Chondrocyte (in vitro differentiated cells): ENCODE measurements at regions not wholly inside any gene's neighbourhood (a gene's known extent, or its start where the extent isn't known, plus 50 kb on each side); places are given as distances from the start of the nearest gene placed in this dataset.

Experiments
- DNase-seq: peaks from one replicate; pipeline ENCODE4 v3.0.0; 2021; ENCODE audit warnings: mixed read lengths, low spot score
- H3K27ac Mint-ChIP-seq: one replicate; pipeline ENCODE4 v1.8.0; 2021; ENCODE audit warnings: mild to moderate bottlenecking, moderate library complexity, mixed read lengths; ENCODE audit not compliant: unreplicated experiment
- H3K27me3 Mint-ChIP-seq: 2 replicates; pipeline ENCODE4 v1.8.0; 2021; ENCODE audit warnings: low read depth, mixed read lengths
- H3K36me3 Mint-ChIP-seq: 2 replicates; pipeline ENCODE4 v1.8.0; 2021; ENCODE audit warnings: low read depth, mixed read lengths
- H3K4me1 Mint-ChIP-seq: 2 replicates; pipeline ENCODE4 v1.8.0; 2021; ENCODE audit warnings: low read depth, mild to moderate bottlenecking, mixed read lengths
- H3K4me3 Mint-ChIP-seq: one replicate; pipeline ENCODE4 v1.8.0; 2021; ENCODE audit warnings: mild to moderate bottlenecking, moderate library complexity, mixed read lengths; ENCODE audit not compliant: unreplicated experiment
- H3K9me3 Mint-ChIP-seq: 2 replicates; pipeline ENCODE4 v1.8.0; 2021; ENCODE audit warnings: low read depth, mixed read lengths
- TF ChIP-seq, protein P1 (sequence below): fragments of 200-600 bp; sonication (generic); IDR thresholded peaks from 2 replicates; pipeline ENCODE4 v1.5.0; 2021; ENCODE audit warnings: antibody characterized with exemption, mild to moderate bottlenecking, moderate library complexity

DNA sequence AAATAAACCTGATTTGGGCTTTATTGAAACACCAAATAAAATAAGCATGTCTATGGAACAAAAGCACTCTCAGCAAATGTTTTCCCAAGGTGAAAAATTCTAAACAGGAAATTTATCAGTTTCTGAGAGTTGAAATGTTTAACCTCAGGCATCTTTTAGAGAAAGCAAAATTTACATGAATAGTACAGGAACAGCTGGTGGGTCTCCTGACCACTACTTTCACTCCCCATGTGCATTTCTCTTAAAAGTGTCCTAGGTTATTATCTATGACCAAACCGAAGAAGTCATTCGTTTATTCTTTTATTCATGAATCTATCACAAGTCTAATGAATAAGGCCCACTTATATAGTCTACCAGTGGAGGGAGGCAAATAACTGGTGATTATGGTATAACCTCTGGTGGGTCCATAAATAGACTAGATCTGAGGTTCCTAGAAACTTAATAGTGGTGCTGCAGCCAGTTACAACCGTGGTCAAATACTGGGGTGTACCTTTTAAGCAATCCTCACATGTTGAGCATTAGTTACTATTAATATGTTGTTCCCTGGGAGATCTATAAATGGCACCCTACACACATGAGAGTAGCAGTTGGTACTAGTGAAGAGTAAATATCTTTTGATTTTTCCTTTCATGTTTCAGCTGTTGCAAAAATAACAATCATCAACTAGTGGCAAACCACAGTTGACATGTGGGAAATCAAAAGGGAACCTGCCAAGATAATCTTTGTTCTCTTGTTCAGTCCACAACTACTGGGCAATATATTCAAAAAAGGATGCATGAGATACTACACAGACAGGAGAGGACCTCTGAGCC lies 169.3 kb upstream of the STAC start:
- no peak for DNase-seq
- Mint-ChIP-seq H3K4me1 (no peaks in the 10 kb centered on the region), H3K36me3 (no peaks in the 10 kb centered on the region), H3K27me3 (peaks cover 15% of the 10 kb centered on the region), H3K27ac (no peak overlapping the region), H3K9me3 (no peaks in the 10 kb centered on the region), H3K4me3 (no peak overlapping the region)
- TF ChIP-seq, protein P1, sequence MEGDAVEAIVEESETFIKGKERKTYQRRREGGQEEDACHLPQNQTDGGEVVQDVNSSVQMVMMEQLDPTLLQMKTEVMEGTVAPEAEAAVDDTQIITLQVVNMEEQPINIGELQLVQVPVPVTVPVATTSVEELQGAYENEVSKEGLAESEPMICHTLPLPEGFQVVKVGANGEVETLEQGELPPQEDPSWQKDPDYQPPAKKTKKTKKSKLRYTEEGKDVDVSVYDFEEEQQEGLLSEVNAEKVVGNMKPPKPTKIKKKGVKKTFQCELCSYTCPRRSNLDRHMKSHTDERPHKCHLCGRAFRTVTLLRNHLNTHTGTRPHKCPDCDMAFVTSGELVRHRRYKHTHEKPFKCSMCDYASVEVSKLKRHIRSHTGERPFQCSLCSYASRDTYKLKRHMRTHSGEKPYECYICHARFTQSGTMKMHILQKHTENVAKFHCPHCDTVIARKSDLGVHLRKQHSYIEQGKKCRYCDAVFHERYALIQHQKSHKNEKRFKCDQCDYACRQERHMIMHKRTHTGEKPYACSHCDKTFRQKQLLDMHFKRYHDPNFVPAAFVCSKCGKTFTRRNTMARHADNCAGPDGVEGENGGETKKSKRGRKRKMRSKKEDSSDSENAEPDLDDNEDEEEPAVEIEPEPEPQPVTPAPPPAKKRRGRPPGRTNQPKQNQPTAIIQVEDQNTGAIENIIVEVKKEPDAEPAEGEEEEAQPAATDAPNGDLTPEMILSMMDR: no peak

DNA sequence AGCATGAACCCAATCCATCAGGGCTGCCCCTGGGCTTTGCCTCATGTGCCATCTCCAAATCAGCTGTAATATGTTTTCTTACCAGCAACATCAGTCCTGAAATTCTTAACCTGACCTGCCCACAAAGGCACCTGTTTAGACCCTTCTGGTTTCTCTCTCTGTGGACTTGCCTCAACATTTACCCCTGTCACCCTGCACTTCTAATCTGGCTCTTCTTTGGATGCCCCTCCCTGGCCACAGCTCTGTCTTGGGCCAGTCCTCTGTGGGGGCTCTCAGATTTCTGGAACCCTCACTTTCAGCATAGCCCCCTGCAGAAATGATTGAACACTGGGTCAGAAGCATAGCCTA lies 168.7 kb upstream of the STAC start:
- H3K4me1 Mint-ChIP-seq: no peaks in the 10 kb centered on the region
- H3K4me3 Mint-ChIP-seq: no peak overlapping the region
- H3K9me3 Mint-ChIP-seq: no peaks in the 10 kb centered on the region
- H3K36me3 Mint-ChIP-seq: no peaks in the 10 kb centered on the region
- TF ChIP-seq, protein P1: no peak
- peaks cover 12% of the 10 kb centered on the region for H3K27me3 Mint-ChIP-seq
- H3K27ac Mint-ChIP-seq: no peak overlapping the region
- DNase-seq: no peak

DNA sequence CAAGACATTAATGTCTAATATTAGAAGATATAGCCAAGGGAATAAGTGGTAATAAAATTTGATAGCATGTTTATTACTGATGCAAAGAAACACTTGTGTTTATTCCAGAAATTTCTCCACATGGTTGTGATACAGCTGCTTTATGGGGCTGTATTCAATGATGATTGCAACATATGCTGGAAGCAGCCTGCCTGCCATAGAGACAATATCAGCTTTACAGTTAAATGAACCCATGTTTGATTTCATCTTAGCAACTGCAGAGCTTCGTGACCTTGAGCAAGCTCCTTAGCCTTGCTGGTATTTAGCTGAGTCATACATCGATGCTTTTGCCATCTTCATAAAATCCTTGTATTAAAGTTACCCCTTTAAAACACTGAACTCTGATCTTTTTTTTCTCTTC lies 168.1 kb upstream of the STAC start:
- no peaks in the 10 kb centered on the region for H3K9me3 Mint-ChIP-seq
- no peaks in the 10 kb centered on the region for H3K36me3 Mint-ChIP-seq
- TF ChIP-seq, protein P1: no peak
- H3K4me3 Mint-ChIP-seq: no peak overlapping the region
- no peaks in the 10 kb centered on the region for H3K4me1 Mint-ChIP-seq
- no peak overlapping the region for H3K27ac Mint-ChIP-seq
- peaks cover 8% of the 10 kb centered on the region for H3K27me3 Mint-ChIP-seq
- DNase-seq: no peak

DNA sequence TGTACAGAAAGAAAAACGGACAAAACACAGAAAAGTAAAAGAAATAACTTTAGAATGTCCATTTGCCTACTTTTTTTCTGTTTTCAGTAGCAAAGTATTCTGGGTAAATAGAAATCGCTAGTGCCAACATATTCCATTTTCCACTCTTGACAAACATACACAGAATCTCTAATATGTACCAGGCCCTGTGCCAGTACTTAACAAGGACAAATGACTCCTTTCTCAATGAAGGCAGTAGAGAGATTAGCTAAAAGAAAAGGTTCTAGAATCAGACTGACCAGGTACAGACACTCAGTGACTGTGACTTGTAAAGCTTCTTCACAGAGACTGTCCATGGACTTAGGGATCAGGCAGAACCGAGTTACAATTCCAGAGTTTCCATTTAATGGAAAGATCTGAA lies 165.8 kb upstream of the STAC start:
- Mint-ChIP-seq H3K4me3 (no peak overlapping the region), H3K9me3 (no peaks in the 10 kb centered on the region)

DNA sequence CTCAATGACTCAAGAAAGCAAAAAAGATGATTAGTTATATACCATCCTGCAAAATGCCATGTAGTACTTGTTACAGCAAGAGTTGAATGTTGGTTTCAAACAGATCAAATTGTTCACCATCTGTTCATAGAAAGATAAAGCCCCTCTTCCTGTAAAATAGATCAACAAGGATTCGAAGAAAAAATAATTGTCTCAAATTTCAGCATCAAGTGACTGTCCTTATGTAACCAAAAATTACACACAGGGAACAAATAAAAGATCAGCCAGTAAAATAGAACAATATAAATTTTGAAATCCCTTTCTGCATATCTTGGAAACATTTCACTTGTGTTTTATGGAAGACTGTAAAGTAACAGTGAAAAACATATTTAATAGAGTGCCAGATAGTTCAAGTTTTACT lies 165.1 kb upstream of the STAC start:
- no peak for DNase-seq
- H3K27ac Mint-ChIP-seq: no peak overlapping the region
- H3K4me1 Mint-ChIP-seq: peaks cover 5% of the 10 kb centered on the region
- no peaks in the 10 kb centered on the region for H3K27me3 Mint-ChIP-seq
- TF ChIP-seq, protein P1: no peak
- no peaks in the 10 kb centered on the region for H3K36me3 Mint-ChIP-seq
- H3K4me3 Mint-ChIP-seq: no peak overlapping the region
- no peaks in the 10 kb centered on the region for H3K9me3 Mint-ChIP-seq

More for the DNA sequence above, 165.8 kb upstream of the STAC start:
- peaks cover 3% of the 10 kb centered on the region for H3K27me3 Mint-ChIP-seq
- no peak overlapping the region for H3K27ac Mint-ChIP-seq
- H3K36me3 Mint-ChIP-seq: no peaks in the 10 kb centered on the region
- DNase-seq: no peak
- TF ChIP-seq, protein P1: no peak
- H3K4me1 Mint-ChIP-seq: no peaks in the 10 kb centered on the region
